Tibial nerve (tissue), 4 donors: ENCODE measurements at regions not wholly inside any gene's neighbourhood (a gene's known extent, or its start where the extent isn't known, plus 50 kb on each side); places are given as distances from the start of the nearest gene placed in this dataset.

Experiments used
- CTCF ChIP-seq, 5 experiments: fragments of 200-600 bp in 3 of 5; fragments of 450-650 bp in 2 of 5; sonication (generic) in 3 of 5; IDR thresholded peaks; one replicate each; pipeline ENCODE4 v1.5.1; 2016 to 2019; ENCODE audit warnings: antibody characterized with exemption in 5 of 5, mild to moderate bottlenecking in 3 of 5, moderate library complexity in 2 of 5
- EP300 ChIP-seq, 2 donors: sonication (generic); formaldehyde crosslinking; IDR thresholded peaks; one replicate each; pipeline ENCODE4 v1.6.1; 2017; ENCODE audit warnings: antibody characterized with exemption in 2 of 2, mild to moderate bottlenecking in 1 of 2
- POLR2A ChIP-seq, 2 donors: fragments of 450-650 bp; IDR thresholded peaks; one replicate each; pipeline ENCODE4 v1.6.1; 2017; ENCODE audit warnings: antibody characterized with exemption in 2 of 2, mild to moderate bottlenecking in 2 of 2, moderate library complexity in 2 of 2

GRCh38 chr1:106721790-106722189, 334.7 kb upstream of the PRMT6 start:
- TF ChIP-seq POLR2A (IDR thresholded peaks at IDR 0.05) (no peak), CTCF (IDR thresholded peaks at IDR 0.05) (no peak), EP300 (IDR thresholded peaks at IDR 0.05) (no peak)
